Mammary epithelial cell (primary cell): ENCODE measurements at regions not wholly inside any gene's neighbourhood (a gene's known extent, or its start where the extent isn't known, plus 50 kb on each side); places are given as distances from the start of the nearest gene placed in this dataset.

ENCODE experiments used
- EZH2 ChIP-seq: IDR thresholded peaks from 2 replicates; pipeline ENCODE4 v1.6.1; 2012; ENCODE audit warnings: low read length, inconsistent platforms, borderline replicate concordance
- TF ChIP-seq, protein P1 (sequence below), 2 donors: IDR thresholded peaks in 1 of 2; conservative IDR thresholded peaks in 1 of 2; 2 replicates each; pipeline ENCODE4 v1.5.1; 2011 to 2012; ENCODE audit warnings: inconsistent platforms in 2 of 2, low read length in 2 of 2, mild to moderate bottlenecking in 2 of 2, control low read depth in 1 of 2, low read depth in 1 of 2; ENCODE audit not compliant: insufficient read depth in 1 of 2; ENCODE audit errors: extremely low read depth in 1 of 2

DNA sequence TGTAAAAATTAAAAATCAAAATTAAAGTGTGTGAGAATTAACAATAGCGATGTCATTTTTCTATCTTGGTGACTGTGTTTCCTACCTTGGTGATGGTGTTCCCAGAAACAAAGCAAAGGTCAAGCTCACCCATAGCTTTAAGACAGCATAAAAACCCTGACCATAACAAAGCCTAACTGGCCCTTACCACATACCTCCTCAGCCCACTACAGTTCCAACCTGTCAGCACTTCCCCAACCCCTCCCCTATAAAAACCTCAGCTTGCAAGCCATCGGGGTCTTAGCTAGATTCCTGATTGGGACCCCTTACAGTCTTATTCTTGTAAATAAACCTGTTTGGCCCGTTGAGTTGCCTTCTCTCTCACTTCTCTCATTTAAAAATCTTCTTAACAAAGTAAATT is 484.4 kb upstream of the PCDH20 start:
- TF ChIP-seq, protein P1, sequence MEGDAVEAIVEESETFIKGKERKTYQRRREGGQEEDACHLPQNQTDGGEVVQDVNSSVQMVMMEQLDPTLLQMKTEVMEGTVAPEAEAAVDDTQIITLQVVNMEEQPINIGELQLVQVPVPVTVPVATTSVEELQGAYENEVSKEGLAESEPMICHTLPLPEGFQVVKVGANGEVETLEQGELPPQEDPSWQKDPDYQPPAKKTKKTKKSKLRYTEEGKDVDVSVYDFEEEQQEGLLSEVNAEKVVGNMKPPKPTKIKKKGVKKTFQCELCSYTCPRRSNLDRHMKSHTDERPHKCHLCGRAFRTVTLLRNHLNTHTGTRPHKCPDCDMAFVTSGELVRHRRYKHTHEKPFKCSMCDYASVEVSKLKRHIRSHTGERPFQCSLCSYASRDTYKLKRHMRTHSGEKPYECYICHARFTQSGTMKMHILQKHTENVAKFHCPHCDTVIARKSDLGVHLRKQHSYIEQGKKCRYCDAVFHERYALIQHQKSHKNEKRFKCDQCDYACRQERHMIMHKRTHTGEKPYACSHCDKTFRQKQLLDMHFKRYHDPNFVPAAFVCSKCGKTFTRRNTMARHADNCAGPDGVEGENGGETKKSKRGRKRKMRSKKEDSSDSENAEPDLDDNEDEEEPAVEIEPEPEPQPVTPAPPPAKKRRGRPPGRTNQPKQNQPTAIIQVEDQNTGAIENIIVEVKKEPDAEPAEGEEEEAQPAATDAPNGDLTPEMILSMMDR (conservative IDR thresholded peaks at IDR 0.05 in 1 of 2, IDR thresholded peaks at IDR 0.05 in 1 of 2; ENCODE audit: extremely low read depth in 1 of 2, insufficient read depth in 1 of 2, low read depth in 1 of 2, low read length in 2 of 2) = no peak
- TF ChIP-seq EZH2 = no peak
